Activated CD8-positive, alpha-beta T cell treated with anti-CD3 and anti-CD28 coated beads for 36 hours (primary cell): ENCODE measurements at regions not wholly inside any gene's neighbourhood (a gene's known extent, or its start where the extent isn't known, plus 50 kb on each side); places are given as distances from the start of the nearest gene placed in this dataset.

Experiments
- ATAC-seq: fragments of 200-7000 bp; cut with Tn5 transposase; one replicate; pipeline ENCODE4 v1.10.0; 2021; ENCODE audit warnings: mild to moderate bottlenecking, moderate library complexity
- CTCF ChIA-PET: fragments of 350-600 bp; sonication (Branson Sonifier 250); formaldehyde crosslinking; loops from one replicate; lab custom pipeline; 2021; ENCODE audit warnings: antibody characterized with exemption; lab: Charles Lee
- POLR2A ChIA-PET: fragments of 350-600 bp; sonication (Branson Sonifier 250); formaldehyde crosslinking; loops from one replicate; lab custom pipeline; 2021; ENCODE audit warnings: antibody characterized with exemption; lab: Charles Lee
- DNase-seq: peaks from one replicate; pipeline ENCODE4 v3.0.0-alpha.2; 2020
- H3K27ac Mint-ChIP-seq: one replicate; pipeline ENCODE4 v1.8.0; 2021; ENCODE audit warnings: mild to moderate bottlenecking, mixed read lengths
- H3K27me3 Mint-ChIP-seq: one replicate; pipeline ENCODE4 v1.8.0; 2021; ENCODE audit warnings: mixed read lengths
- H3K36me3 Mint-ChIP-seq: one replicate; pipeline ENCODE4 v1.8.0; 2021; ENCODE audit warnings: low read depth, mixed read lengths
- H3K4me1 Mint-ChIP-seq: one replicate; pipeline ENCODE4 v1.8.0; 2021; ENCODE audit warnings: low read depth, mixed read lengths
- H3K4me3 Mint-ChIP-seq: one replicate; pipeline ENCODE4 v1.8.0; 2021; ENCODE audit warnings: mild to moderate bottlenecking, moderate library complexity, mixed read lengths
- H3K9me3 Mint-ChIP-seq: one replicate; pipeline ENCODE4 v1.8.0; 2021; ENCODE audit warnings: mixed read lengths
- CTCF ChIP-seq: fragments of 200-600 bp; IDR thresholded peaks from one replicate; pipeline ENCODE4 v1.8.0; 2022; ENCODE audit warnings: antibody characterized with exemption, mild to moderate bottlenecking
- intact Hi-C: fragments of 100-400 bp; cut with micrococcal nuclease; formaldehyde crosslinking; loops from one replicate; pipeline ENCODE4 v1.10.0; 2022

GRCh38 chr4:81634165-81634564 is 162.5 kb upstream of the RASGEF1B start:
- DNase-seq, result no peak
- intact Hi-C loops, result no loop called here
- H3K4me3 Mint-ChIP-seq, result no peak overlapping the region
- H3K4me1 Mint-ChIP-seq, result peaks cover 13% of the 10 kb centered on the region
- H3K27me3 Mint-ChIP-seq, result no peaks in the 10 kb centered on the region
- no peak for TF ChIP-seq CTCF
- H3K36me3 Mint-ChIP-seq, result no peaks in the 10 kb centered on the region
- ATAC-seq, result no peak
- H3K27ac Mint-ChIP-seq, result no peak overlapping the region
- POLR2A ChIA-PET, result no interaction called here
- H3K9me3 Mint-ChIP-seq, result no peaks in the 10 kb centered on the region
- CTCF ChIA-PET, result interaction anchor here (1.8 kb wide), 1 partner anchor 12 kb away, joined by 5 read pairs; no protein-coding TSS in a partner anchor

DNA sequence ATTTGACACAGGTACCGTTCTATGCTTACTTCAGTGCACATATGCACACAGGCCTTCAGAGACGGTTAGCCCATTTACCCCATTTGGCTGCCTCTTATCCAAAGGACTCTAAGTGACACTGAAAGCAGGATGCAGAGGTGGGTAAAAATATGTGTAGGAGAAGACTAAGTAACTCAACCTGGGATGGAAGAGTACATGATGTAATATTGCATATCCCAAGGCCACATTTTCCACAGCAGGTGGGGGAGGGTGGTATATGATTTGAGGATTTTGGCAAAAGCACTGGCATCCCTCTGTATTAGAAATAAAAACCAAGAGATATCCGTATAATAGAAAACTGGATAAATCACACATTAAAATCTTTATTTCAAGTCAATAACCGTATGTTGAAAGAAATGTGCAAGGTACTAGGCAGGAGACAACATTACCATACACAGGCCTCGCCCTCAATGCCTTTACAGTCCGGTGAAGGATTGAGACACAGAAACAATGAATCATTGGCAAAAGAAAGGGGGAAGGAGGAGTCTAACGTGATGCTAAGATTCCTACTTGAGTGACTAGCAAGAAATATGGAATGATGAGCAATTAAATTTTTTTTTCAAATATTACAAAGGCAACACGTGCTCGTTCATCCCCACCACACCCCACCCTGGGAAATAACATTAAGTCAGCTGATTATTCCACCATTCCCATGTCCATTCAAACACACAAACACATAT is 161.0 kb upstream of the RASGEF1B start:
- ChIA-PET CTCF (interaction anchor here (1.8 kb wide), 1 partner anchor 11 kb away, joined by 5 read pairs; no protein-coding TSS in a partner anchor), POLR2A (no interaction called here)
- Mint-ChIP-seq H3K27ac (no peak overlapping the region), H3K4me3 (no peak overlapping the region), H3K4me1 (peaks cover 20% of the 10 kb centered on the region), H3K27me3 (no peaks in the 10 kb centered on the region), H3K36me3 (no peaks in the 10 kb centered on the region), H3K9me3 (no peaks in the 10 kb centered on the region)
- ATAC-seq (no peak), DNase-seq (no peak)
- intact Hi-C loops, result no loop called here
- no peak for TF ChIP-seq CTCF

GRCh38 chr4:81631958-81632441 is 160.3 kb upstream of the RASGEF1B start:
- ATAC-seq (peak; percentile 49), DNase-seq (no peak)
- H3K36me3 Mint-ChIP-seq, result no peaks in the 10 kb centered on the region
- H3K27me3 Mint-ChIP-seq, result no peaks in the 10 kb centered on the region
- H3K27ac Mint-ChIP-seq, result no peak overlapping the region
- no peaks in the 10 kb centered on the region for H3K9me3 Mint-ChIP-seq
- H3K4me1 Mint-ChIP-seq, result peaks cover 20% of the 10 kb centered on the region
- ChIA-PET POLR2A (no interaction called here), CTCF (interaction anchor here (0.5 to 0.6 kb wide), 2 partner anchors 282 to 325 kb away, joined by 3 read pairs; no protein-coding TSS in a partner anchor)
- TF ChIP-seq CTCF, result no peak
- no peak overlapping the region for H3K4me3 Mint-ChIP-seq
- intact Hi-C loops, result no loop called here

DNA sequence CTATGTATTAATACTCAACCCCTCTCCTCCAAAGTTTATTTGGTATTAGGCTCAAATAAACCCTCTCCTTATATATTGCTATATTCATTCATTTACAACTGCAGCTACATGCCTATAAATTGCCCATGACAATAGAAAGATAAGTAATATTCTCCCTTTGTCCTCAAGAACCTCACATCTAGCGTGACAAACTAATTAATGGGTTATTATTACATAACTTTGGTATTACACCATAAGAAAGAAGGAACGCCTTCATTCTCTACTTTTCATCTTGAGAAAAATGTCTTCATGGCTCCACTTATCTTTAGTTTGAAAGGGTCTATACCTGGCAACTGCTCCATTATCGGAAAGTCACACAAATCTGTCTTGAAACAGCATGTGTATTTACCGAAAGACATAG is 157.7 kb upstream of the RASGEF1B start:
- DNase-seq (no peak), ATAC-seq (no peak)
- no peak overlapping the region for H3K27ac Mint-ChIP-seq
- no peaks in the 10 kb centered on the region for H3K9me3 Mint-ChIP-seq
- no peak for TF ChIP-seq CTCF
- POLR2A ChIA-PET, result no interaction called here
- CTCF ChIA-PET, result no interaction called here
- no peaks in the 10 kb centered on the region for H3K36me3 Mint-ChIP-seq
- no peaks in the 10 kb centered on the region for H3K27me3 Mint-ChIP-seq
- H3K4me1 Mint-ChIP-seq, result peaks cover 20% of the 10 kb centered on the region
- intact Hi-C loops, result no loop called here
- no peak overlapping the region for H3K4me3 Mint-ChIP-seq

DNA sequence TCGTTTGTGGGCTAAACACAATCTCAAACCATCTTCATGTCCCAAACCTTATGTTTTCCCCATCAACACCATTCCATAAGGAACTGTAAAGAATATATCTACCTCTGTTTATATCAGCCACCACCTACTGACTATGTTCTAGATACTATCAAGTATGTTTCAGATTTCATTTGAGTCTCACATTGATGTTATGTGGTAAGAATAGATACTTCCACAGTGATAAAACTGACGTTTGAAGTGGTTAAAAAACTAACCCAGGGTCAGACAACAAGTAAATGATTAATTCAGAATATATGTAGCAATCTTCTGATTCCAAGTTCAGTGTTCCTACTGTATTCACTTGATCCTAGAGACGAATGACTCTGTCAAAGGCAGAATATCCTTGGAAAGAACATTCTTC is 156.8 kb upstream of the RASGEF1B start:
- ChIA-PET POLR2A (no interaction called here), CTCF (no interaction called here)
- intact Hi-C loops, result no loop called here
- no peaks in the 10 kb centered on the region for H3K27me3 Mint-ChIP-seq
- no peak for TF ChIP-seq CTCF
- no peak for DNase-seq
- no peak overlapping the region for H3K27ac Mint-ChIP-seq
- no peaks in the 10 kb centered on the region for H3K9me3 Mint-ChIP-seq
- H3K4me3 Mint-ChIP-seq, result no peak overlapping the region
- H3K4me1 Mint-ChIP-seq, result peaks cover 20% of the 10 kb centered on the region
- H3K36me3 Mint-ChIP-seq, result no peaks in the 10 kb centered on the region
- ATAC-seq, result peak; percentile 47
